Colonic mucosa (tissue), 4 donors: ENCODE measurements at regions not wholly inside any gene's neighbourhood (a gene's known extent, or its start where the extent isn't known, plus 50 kb on each side); places are given as distances from the start of the nearest gene placed in this dataset.

Experiments
- DNase-seq: peaks from one replicate; pipeline ENCODE4 v3.0.0-alpha.2; 2020
- H3K27ac ChIP-seq: fragments of 200-600 bp; one replicate; pipeline ENCODE4 v1.8.0; 2021
- H3K27me3 ChIP-seq: fragments of 200-600 bp; one replicate; pipeline ENCODE4 v1.8.0; 2021
- H3K36me3 ChIP-seq: fragments of 200-600 bp; one replicate; pipeline ENCODE4 v1.8.0; 2021
- H3K4me1 ChIP-seq: fragments of 200-600 bp; one replicate; pipeline ENCODE4 v1.8.0; 2021; ENCODE audit warnings: mild to moderate bottlenecking
- H3K4me3 ChIP-seq: fragments of 200-600 bp; one replicate; pipeline ENCODE4 v1.8.0; 2021
- H3K9ac ChIP-seq, 2 donors: one replicate each; pipeline ENCODE4 v1.7.0; 2013; ENCODE audit warnings: control low read depth in 2 of 2, low read depth in 2 of 2, low read length in 2 of 2
- H3K9me3 ChIP-seq: fragments of 200-600 bp; one replicate; pipeline ENCODE4 v1.8.0; 2021
- intact Hi-C: fragments of 100-400 bp; cut with DNase I; formaldehyde crosslinking; loops from one replicate; pipeline ENCODE4 v1.14.1; 2022
- TF ChIP-seq, protein P1 (sequence below): fragments of 200-600 bp; IDR thresholded peaks from one replicate; pipeline ENCODE4 v1.8.0; 2022; ENCODE audit warnings: antibody characterized with exemption, mild to moderate bottlenecking
- donor health status: healthy.
- donor health status: DM: no; HTN: no; CAD: no.
- donor health status: DM: no; HTN: no; CAD: no.

DNA sequence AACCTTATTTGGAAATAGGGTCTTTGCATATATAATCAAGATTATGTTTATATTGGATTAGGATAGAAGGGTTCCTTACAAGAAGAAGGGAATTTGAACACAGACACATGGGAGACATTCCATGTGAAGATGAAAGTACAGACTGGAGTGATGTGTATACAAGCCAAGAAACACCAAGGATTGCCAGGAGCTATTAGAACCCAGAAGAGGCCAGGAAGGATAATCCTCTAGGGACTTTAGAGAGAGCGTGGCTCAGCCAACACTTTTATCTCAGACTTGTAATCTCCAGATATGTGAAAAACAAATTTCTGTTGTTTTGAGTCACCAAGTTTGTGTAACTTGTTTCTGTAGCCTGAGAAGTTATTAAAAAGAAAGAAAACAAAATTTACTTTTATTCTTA, 1173.9 kb upstream of the CITED2 start:
- Histone ChIP-seq H3K9me3 (no peaks in the 10 kb centered on the region), H3K4me3 (no peak overlapping the region), H3K27ac (no peak overlapping the region), H3K9ac (no peak overlapping the region), H3K27me3 (no peaks in the 10 kb centered on the region), H3K4me1 (no peaks in the 10 kb centered on the region), H3K36me3 (no peaks in the 10 kb centered on the region)
- no peak for DNase-seq
- TF ChIP-seq, protein P1, sequence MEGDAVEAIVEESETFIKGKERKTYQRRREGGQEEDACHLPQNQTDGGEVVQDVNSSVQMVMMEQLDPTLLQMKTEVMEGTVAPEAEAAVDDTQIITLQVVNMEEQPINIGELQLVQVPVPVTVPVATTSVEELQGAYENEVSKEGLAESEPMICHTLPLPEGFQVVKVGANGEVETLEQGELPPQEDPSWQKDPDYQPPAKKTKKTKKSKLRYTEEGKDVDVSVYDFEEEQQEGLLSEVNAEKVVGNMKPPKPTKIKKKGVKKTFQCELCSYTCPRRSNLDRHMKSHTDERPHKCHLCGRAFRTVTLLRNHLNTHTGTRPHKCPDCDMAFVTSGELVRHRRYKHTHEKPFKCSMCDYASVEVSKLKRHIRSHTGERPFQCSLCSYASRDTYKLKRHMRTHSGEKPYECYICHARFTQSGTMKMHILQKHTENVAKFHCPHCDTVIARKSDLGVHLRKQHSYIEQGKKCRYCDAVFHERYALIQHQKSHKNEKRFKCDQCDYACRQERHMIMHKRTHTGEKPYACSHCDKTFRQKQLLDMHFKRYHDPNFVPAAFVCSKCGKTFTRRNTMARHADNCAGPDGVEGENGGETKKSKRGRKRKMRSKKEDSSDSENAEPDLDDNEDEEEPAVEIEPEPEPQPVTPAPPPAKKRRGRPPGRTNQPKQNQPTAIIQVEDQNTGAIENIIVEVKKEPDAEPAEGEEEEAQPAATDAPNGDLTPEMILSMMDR: no peak
- intact Hi-C loops: no loop called here

DNA sequence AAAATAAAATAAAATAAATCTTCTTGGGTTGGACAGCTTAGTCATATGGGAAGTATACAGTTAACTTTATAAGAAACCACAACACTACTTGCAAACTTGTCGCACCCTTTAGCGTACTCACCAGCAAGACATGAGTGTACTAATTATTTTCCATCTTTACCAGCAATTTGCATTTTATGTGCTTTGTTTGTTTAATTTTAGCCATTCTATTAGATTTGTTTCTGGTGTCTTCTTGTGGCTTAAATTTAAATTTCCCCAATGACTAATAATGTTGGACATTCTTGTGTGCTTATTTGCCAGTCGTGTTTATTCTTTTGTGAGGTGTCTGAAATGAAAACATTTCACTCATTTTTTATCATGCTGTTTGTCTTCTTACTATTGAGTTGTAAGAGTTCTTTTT, 1172.2 kb upstream of the CITED2 start:
- TF ChIP-seq, protein P1: no peak
- intact Hi-C loops: no loop called here
- Histone ChIP-seq H3K27me3 (no peaks in the 10 kb centered on the region), H3K9ac (no peak overlapping the region), H3K4me3 (no peak overlapping the region), H3K4me1 (no peaks in the 10 kb centered on the region), H3K9me3 (no peaks in the 10 kb centered on the region), H3K36me3 (no peaks in the 10 kb centered on the region), H3K27ac (no peak overlapping the region)
- no peak for DNase-seq

DNA sequence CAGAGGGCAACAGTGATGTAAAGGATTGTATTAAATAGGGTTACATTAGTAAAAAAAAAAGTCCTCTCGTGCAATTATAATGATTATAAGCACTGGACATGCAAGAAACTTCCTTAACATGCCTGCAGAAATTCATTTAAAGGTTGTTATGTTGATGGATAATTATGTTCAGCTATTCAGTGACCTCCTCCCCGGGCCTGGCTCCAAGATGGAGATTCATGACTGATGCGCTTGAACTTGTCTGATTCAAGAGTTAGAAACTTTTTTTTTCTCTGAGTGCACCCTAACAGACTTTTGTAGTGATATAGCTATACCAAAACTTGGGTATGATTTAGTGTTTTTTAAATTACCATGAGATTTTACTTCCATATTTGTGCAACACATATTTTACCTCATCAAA, 1170.0 kb upstream of the CITED2 start:
- no peaks in the 10 kb centered on the region for H3K9me3 ChIP-seq
- no peaks in the 10 kb centered on the region for H3K27me3 ChIP-seq
- no peaks in the 10 kb centered on the region for H3K4me1 ChIP-seq
- no peak overlapping the region for H3K4me3 ChIP-seq
- TF ChIP-seq, protein P1: no peak
- no peaks in the 10 kb centered on the region for H3K36me3 ChIP-seq
- intact Hi-C loops: no loop called here
- no peak for DNase-seq
- no peak overlapping the region for H3K9ac ChIP-seq
- H3K27ac ChIP-seq: no peak overlapping the region

DNA sequence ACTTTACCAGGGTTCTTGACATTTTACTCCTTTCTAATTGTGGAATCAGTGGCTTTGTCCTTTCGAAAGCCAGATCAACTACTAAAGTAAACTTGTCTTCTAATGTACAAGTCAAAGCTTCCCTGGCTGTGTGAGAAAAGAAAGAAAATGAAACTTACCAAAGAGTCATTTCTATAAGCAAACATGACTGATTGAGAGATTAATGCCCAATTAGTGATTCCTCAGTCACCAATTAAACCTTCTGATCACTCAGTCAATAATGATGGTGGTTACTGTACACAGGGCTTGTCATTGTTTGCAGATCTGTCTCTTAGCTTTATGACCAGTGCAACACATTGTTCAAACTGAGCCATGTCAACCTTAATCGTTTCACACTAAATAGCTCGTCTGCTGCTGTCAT, 1168.4 kb upstream of the CITED2 start:
- intact Hi-C loops: no loop called here
- no peaks in the 10 kb centered on the region for H3K27me3 ChIP-seq
- no peak for DNase-seq

DNA sequence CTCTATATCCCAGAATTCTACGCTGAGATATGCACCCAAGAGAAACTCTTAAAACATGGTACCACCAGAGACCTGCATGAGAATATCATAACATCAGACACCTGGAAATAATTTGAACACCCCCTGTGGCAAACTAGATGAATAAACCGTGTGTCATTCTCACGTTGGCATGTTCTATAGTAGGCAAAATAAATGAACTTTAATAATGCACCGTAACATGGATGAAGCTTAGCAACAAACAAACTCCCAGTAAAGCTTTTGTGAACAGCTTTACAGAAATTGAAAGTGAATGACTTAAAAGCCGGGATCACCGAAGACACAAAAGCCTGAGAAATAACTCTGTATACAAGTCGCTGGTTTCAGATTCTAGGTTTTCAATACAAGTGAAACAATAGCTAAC, 1166.8 kb upstream of the CITED2 start:
- Histone ChIP-seq H3K4me1 (no peaks in the 10 kb centered on the region), H3K9me3 (no peaks in the 10 kb centered on the region), H3K27me3 (no peaks in the 10 kb centered on the region), H3K4me3 (no peak overlapping the region), H3K27ac (no peak overlapping the region), H3K9ac (no peak overlapping the region), H3K36me3 (no peaks in the 10 kb centered on the region)
- TF ChIP-seq, protein P1: no peak
- DNase-seq: no peak
- intact Hi-C loops: no loop called here

More for the DNA sequence above, 1168.4 kb upstream of the CITED2 start:
- H3K4me1 ChIP-seq: no peaks in the 10 kb centered on the region
- H3K9ac ChIP-seq: no peak overlapping the region
- H3K9me3 ChIP-seq: no peaks in the 10 kb centered on the region
- TF ChIP-seq, protein P1: no peak
- H3K36me3 ChIP-seq: no peaks in the 10 kb centered on the region
- H3K4me3 ChIP-seq: no peak overlapping the region
- H3K27ac ChIP-seq: no peak overlapping the region

DNA sequence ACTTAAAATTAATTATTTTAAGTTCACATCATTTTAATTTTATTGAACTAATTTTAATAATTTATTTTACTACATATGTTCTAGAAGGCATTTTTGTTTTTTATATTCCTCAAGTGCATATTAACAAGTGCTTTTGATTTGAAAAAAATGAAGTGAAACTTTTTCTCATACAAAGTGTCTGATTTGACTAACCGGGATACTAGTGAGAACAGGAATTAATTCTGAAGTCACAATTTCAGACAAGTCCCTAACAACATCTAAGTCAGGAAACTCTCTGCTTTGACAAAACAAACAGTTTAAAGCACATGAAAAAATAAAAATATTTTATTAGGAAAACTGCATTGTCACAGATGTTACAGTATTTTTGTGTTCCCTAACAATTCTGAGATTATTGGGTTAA, 1166.3 kb upstream of the CITED2 start:
- no peaks in the 10 kb centered on the region for H3K4me1 ChIP-seq
- intact Hi-C loops: no loop called here
- no peak for DNase-seq

More for the DNA sequence above, 1166.3 kb upstream of the CITED2 start:
- Histone ChIP-seq H3K9me3 (no peaks in the 10 kb centered on the region), H3K36me3 (no peaks in the 10 kb centered on the region), H3K9ac (no peak overlapping the region), H3K4me3 (no peak overlapping the region), H3K27me3 (no peaks in the 10 kb centered on the region), H3K27ac (no peak overlapping the region)
- TF ChIP-seq, protein P1: no peak
